ENCODE measurements at regions not wholly inside any gene's neighbourhood (a gene's known extent, or its start where the extent isn't known, plus 50 kb on each side); places are given as distances from the start of the nearest gene placed in this dataset.

DNA sequence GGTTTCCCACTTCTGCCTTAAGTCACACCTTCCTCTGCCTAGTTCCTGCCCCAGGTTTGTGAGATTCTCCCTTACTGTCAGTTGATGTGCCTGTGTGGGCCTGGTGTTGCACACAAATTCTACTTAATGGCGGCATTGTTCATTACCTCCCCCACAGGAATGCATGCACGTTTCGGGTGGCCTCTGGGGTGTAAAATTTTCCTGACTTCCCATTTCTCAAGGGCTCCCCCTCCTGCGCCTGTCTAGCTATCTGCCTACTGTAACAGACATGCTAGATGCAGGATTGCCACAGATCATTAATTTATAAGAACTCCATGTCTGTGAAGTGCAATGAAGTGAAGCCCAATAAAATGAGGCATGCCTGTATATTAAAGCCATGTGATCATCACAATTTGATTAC is 1466.3 kb downstream of the PCDH9 start (continued):
- TF ChIP-seq, protein P1, sequence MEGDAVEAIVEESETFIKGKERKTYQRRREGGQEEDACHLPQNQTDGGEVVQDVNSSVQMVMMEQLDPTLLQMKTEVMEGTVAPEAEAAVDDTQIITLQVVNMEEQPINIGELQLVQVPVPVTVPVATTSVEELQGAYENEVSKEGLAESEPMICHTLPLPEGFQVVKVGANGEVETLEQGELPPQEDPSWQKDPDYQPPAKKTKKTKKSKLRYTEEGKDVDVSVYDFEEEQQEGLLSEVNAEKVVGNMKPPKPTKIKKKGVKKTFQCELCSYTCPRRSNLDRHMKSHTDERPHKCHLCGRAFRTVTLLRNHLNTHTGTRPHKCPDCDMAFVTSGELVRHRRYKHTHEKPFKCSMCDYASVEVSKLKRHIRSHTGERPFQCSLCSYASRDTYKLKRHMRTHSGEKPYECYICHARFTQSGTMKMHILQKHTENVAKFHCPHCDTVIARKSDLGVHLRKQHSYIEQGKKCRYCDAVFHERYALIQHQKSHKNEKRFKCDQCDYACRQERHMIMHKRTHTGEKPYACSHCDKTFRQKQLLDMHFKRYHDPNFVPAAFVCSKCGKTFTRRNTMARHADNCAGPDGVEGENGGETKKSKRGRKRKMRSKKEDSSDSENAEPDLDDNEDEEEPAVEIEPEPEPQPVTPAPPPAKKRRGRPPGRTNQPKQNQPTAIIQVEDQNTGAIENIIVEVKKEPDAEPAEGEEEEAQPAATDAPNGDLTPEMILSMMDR (IDR thresholded peaks at IDR 0.05; ENCODE audit: low read depth, low read length, missing input control): no peak
- TF ChIP-seq, protein P2, sequence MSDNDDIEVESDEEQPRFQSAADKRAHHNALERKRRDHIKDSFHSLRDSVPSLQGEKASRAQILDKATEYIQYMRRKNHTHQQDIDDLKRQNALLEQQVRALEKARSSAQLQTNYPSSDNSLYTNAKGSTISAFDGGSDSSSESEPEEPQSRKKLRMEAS (IDR thresholded peaks at IDR 0.05): no peak
- TF ChIP-seq FOXA2 (IDR thresholded peaks at IDR 0.05) (no peak), EGR1 (IDR thresholded peaks at IDR 0.05; ENCODE audit: low read depth in 2 of 2) (no peak), SP1 (IDR thresholded peaks at IDR 0.05) (no peak)

DNA sequence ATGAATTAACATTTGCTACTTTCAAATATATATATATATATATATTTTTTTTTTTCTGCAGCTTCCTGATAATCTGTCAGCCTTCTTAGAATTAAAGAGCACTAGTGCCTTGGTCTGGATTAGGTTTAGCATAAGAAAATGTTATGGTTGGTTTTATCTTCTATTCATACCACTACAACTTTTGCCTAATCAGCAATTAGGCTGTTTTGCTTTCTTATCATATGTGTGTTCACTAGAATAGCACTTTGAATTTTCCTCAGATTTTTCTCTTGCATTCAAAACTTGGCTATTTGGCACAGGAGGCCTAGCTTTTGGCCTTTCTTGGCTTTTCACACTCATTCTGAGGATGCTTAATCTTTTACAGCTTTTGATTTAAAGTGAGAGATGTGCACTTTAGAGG is 1468.1 kb downstream of the PCDH9 start:
- DNase-seq (ENCODE audit: low spot score): no peak
- Histone ChIP-seq H3K27ac (ENCODE audit: low read depth in 1 of 2, low read length in 2 of 2) (no peak overlapping the region), H3K9ac (ENCODE audit: low read depth in 1 of 2, low read length in 2 of 2) (no peak overlapping the region), H3K27me3 (ENCODE audit: control insufficient read depth in 4 of 4, insufficient read depth in 4 of 4, low read length in 3 of 4) (no peaks in the 10 kb centered on the region), H3K4me1 (ENCODE audit: control insufficient read depth in 4 of 4, insufficient read depth in 4 of 4, low read length in 3 of 4) (no peaks in the 10 kb centered on the region), H3K9me3 (ENCODE audit: control insufficient read depth in 4 of 4, low read length in 3 of 4) (peaks cover 0 to 5% (median 3%) of the 10 kb centered on the region in 4 donors), H3K36me3 (ENCODE audit: control insufficient read depth in 4 of 4, insufficient read depth in 3 of 4, low read depth in 1 of 4, low read length in 3 of 4) (no peaks in the 10 kb centered on the region), H3K4me3 (ENCODE audit: low read depth in 1 of 3, low read length in 3 of 3) (no peak overlapping the region)
- no peak for TF ChIP-seq RXRA (IDR thresholded peaks at IDR 0.05)

DNA sequence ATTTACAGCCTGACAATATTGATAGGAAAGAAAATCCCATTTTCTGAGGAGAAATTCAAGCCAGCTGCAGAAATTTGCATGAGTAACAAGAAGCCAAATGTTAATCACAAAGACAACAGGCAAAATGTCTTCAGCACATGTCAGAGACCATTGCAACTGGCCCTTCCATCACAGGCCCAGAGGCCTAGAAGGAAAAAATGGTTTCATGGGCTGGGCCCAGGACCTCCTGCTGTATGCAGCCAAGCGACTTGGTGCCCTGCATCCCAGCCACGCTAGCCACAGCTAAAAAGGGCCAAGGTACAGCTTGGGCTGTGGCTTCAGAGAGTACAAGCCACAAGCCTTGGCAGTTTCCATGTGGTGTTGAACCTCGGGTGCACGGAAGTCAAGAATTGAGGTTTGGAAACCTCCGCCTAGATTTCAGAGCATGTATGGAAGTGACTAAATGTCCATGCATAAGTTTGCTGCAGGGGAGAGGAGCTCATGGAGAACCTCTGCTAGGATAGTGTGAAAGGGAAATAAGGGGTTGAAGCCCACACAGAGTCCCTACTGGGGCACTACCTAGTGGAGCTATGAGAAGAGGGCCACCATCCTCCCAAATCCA is 1474.0 kb downstream of the PCDH9 start:
- 74% methylated on average over 5 of the region's 5 CpGs for WGBS
- Histone ChIP-seq H3K27ac (ENCODE audit: low read depth in 1 of 2, low read length in 2 of 2) (no peak overlapping the region), H3K4me1 (ENCODE audit: control insufficient read depth in 4 of 4, insufficient read depth in 4 of 4, low read length in 3 of 4) (no peaks in the 10 kb centered on the region), H3K4me3 (ENCODE audit: low read depth in 1 of 3, low read length in 3 of 3) (no peak overlapping the region), H3K9me3 (ENCODE audit: control insufficient read depth in 4 of 4, low read length in 3 of 4) (peaks cover 0 to 7% (median 3%) of the 10 kb centered on the region in 4 donors), H3K36me3 (ENCODE audit: control insufficient read depth in 4 of 4, insufficient read depth in 3 of 4, low read depth in 1 of 4, low read length in 3 of 4) (no peaks in the 10 kb centered on the region), H3K9ac (ENCODE audit: low read depth in 1 of 2, low read length in 2 of 2) (no peak overlapping the region), H3K27me3 (ENCODE audit: control insufficient read depth in 4 of 4, insufficient read depth in 4 of 4, low read length in 3 of 4) (peaks cover 0 to 2% (median 0%) of the 10 kb centered on the region in 4 donors)
- DNase-seq (ENCODE audit: low spot score): no peak
- TF ChIP-seq FOXA1 (IDR thresholded peaks at IDR 0.05) (no peak), EGR1 (IDR thresholded peaks at IDR 0.05; ENCODE audit: low read depth in 2 of 2) (no peak), GABPA (IDR thresholded peaks at IDR 0.05 in 1 of 2, conservative IDR thresholded peaks at IDR 0.05 in 1 of 2) (no peak), NR2F2 (IDR thresholded peaks at IDR 0.05) (no peak), JUND (IDR thresholded peaks at IDR 0.05) (no peak), HNF4A (conservative IDR thresholded peaks at IDR 0.05) (no peak), RAD21 (IDR thresholded peaks at IDR 0.05) (no peak), TAF1 (conservative IDR thresholded peaks at IDR 0.05) (no peak), FOXA2 (IDR thresholded peaks at IDR 0.05) (no peak), RXRA (IDR thresholded peaks at IDR 0.05) (no peak), YY1 (IDR thresholded peaks at IDR 0.05) (no peak)
- TF ChIP-seq, protein P3, sequence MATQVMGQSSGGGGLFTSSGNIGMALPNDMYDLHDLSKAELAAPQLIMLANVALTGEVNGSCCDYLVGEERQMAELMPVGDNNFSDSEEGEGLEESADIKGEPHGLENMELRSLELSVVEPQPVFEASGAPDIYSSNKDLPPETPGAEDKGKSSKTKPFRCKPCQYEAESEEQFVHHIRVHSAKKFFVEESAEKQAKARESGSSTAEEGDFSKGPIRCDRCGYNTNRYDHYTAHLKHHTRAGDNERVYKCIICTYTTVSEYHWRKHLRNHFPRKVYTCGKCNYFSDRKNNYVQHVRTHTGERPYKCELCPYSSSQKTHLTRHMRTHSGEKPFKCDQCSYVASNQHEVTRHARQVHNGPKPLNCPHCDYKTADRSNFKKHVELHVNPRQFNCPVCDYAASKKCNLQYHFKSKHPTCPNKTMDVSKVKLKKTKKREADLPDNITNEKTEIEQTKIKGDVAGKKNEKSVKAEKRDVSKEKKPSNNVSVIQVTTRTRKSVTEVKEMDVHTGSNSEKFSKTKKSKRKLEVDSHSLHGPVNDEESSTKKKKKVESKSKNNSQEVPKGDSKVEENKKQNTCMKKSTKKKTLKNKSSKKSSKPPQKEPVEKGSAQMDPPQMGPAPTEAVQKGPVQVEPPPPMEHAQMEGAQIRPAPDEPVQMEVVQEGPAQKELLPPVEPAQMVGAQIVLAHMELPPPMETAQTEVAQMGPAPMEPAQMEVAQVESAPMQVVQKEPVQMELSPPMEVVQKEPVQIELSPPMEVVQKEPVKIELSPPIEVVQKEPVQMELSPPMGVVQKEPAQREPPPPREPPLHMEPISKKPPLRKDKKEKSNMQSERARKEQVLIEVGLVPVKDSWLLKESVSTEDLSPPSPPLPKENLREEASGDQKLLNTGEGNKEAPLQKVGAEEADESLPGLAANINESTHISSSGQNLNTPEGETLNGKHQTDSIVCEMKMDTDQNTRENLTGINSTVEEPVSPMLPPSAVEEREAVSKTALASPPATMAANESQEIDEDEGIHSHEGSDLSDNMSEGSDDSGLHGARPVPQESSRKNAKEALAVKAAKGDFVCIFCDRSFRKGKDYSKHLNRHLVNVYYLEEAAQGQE (IDR thresholded peaks at IDR 0.05): no peak
- TF ChIP-seq, protein P2 (IDR thresholded peaks at IDR 0.05): no peak
- TF ChIP-seq, protein P1 (IDR thresholded peaks at IDR 0.05; ENCODE audit: low read depth, low read length, missing input control): no peak
- TF ChIP-seq, protein P4, sequence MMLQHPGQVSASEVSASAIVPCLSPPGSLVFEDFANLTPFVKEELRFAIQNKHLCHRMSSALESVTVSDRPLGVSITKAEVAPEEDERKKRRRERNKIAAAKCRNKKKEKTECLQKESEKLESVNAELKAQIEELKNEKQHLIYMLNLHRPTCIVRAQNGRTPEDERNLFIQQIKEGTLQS (IDR thresholded peaks at IDR 0.05): no peak

Data from liver (tissue), 8 donors.